Skeletal muscle cell (primary cell): ENCODE measurements at regions not wholly inside any gene's neighbourhood (a gene's known extent, or its start where the extent isn't known, plus 50 kb on each side); places are given as distances from the start of the nearest gene placed in this dataset.
"Not testable (repeated sequence)": the region's sequence is repeated elsewhere in the genome, so short reads cannot be mapped to it uniquely, and the experiment has no call there.

Experiments used
- DNase-seq: peaks from one replicate; pipeline ENCODE4 v3.0.0-alpha.2; 2010; ENCODE audit warnings: low read depth
- H3K4me3 ChIP-seq: 2 replicates; pipeline ENCODE4 v1.5.1; 2011; ENCODE audit warnings: low read depth, mild to moderate bottlenecking, control low read depth, low read length, moderate library complexity

DNA sequence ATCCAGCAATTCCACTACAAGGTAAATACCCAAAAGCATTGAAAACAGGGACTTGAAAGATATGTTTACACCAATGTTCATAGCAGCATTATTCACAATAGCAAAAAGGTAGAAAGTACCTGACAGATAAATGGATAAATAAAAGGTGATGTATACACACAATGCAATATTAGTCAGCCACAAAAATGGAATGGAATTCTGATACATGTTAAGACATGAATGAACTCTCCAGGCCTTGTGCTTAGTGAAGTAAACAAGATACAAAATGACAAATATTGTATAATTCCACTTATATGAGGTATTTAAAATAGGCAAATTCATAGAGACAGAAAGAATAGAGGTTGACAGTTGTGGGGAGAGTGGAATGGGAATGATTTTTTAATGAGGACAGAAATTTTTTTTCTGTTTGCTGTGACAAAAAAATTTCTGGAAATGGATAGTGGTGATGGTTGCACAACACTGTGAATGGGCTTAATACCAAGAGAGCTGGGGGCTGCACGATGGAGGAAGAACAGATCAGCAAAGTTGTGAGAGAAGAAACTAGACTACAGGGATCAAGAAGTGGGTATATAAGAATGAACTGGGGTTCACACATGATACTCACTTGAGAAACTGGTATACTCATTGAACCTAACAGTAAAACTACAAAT lies 137.2 kb downstream of the MZT1 start:
- DNase-seq = no peak
- no peak overlapping the region for H3K4me3 ChIP-seq

DNA sequence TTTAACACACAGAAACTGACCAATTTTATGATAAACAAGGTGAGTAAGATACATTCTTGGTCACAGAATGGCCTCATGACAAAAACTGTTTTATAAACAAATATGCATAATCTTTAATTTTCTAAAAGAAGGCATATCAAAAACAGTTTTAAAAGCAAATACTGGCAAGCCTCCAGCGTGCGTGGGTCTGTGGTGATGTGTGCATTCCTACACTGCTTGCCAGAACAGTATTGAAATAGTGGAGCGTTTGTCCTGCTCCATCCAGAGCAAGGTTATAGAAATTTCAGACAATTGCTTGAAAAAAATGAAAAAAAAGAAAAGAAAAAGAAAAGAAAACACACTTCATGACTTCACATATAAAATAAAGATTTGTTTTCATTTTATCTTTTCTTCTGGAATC lies 140.9 kb downstream of the MZT1 start:
- no peak for DNase-seq
- no peak overlapping the region for H3K4me3 ChIP-seq

DNA sequence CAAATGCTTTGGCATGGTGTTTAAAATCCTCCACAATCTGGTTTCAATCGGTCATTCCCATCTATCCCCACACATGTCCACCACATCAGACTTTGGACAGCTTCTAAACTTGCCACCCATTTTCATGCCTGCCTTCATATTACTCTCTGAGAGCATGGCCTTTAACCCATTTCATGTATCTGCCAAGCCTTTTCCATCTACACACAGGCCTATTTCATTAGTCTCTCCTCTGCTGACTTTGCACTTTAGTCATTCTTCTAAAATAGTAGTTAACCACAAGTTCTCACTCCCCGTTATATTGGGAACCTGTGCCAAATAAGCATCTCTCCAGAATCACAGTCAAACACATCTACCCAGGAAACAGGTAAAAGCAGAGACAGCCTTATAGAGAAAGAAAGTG lies 142.2 kb downstream of the MZT1 start:
- H3K4me3 ChIP-seq = no peak overlapping the region
- no peak for DNase-seq

DNA sequence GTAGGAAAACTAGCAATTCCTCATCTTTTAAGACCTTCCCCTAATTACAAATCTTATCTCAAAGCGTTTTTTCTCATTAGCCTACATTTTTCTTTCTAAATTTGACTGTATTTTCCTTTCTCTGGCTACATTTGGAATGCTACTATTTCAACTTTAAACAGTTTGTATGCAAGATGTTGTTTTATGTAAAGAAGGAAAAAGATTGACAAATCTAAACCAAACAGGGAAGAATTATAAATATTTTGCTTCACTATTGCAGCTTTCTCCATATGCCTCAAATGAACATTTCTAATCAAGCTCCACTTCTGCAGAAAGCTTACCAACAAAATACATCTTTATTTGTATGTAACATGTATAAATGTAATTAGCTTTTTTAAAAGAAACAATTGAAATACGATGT lies 156.2 kb downstream of the MZT1 start:
- no peak for DNase-seq
- no peak overlapping the region for H3K4me3 ChIP-seq

DNA sequence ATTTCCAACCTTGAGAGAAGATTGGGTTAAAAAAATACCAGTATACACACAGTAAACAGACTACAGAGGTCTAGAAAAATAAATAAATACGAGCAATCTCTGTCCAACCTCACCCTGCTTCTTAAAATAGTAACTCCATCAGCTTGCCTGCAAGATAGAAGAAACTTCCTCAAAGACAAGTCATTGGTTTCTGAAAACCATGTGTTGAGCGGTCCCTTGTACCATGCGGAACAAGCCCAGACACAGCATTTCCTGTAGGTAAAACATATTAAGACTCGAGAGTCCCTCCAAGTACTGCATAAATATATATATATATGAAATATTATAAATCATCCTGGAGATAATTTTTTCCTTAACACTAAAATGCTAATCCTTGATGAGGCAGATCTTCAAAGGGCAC lies 157.4 kb downstream of the MZT1 start:
- no peak overlapping the region for H3K4me3 ChIP-seq

DNA sequence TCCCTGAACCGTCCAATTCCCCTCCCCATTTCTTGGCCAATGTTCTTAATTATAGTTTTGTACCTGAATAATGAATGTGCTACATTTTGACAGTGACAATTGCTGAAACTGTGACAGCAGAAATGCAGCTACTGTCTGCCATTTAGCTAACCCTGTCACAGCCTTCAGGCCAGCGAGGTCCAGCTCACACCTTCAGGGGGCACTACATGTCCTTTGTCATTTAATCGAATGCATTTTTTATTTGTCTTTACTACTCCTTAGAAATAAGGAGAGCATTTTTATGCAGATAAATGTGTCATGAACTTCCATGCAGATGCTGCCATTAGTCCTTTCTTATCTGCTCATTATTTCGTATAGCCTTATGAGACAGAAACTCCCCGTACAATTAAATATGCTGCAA lies 159.9 kb downstream of the MZT1 start:
- no peak for DNase-seq
- no peak overlapping the region for H3K4me3 ChIP-seq

More for the DNA sequence above, 157.4 kb downstream of the MZT1 start:
- DNase-seq = no peak

DNA sequence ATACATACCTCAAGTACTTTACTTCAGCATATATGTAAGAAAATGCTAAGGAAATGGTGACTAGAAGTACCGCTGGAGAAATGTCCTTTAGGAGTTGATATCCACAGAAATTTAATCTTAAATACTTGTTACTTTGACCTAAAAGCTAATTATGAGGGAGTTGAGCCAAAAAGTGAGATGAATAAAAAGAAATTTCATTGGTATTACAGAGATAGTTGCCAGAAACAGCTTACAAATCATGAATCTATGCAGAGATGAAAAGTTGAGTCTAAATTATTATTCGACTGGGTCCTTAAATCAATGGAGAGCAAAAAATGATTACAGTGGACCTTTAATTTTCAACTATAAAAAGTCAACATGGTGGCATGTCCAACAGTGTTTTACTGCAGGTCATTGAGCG lies 160.9 kb downstream of the MZT1 start:
- DNase-seq = no peak
- H3K4me3 ChIP-seq = no peak overlapping the region

DNA sequence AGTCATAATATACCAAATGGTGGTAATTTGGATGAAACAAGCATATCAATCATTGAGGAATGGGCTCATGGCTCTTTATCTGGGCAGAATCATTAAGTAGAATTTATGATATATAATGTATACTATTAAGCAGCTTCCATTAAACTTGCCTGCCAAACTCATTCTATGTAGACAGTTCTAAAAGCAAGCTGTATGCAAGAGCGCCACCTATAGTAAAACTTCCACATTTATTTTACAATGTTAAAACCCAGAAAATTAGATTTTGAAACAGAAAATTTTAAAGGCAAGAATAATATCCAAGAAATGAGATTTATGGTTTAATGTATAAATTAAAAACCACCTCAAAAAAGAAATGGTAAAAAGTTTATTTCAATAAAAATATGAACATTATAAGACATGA lies 161.5 kb downstream of the MZT1 start:
- DNase-seq = no peak
- H3K4me3 ChIP-seq = no peak overlapping the region

DNA sequence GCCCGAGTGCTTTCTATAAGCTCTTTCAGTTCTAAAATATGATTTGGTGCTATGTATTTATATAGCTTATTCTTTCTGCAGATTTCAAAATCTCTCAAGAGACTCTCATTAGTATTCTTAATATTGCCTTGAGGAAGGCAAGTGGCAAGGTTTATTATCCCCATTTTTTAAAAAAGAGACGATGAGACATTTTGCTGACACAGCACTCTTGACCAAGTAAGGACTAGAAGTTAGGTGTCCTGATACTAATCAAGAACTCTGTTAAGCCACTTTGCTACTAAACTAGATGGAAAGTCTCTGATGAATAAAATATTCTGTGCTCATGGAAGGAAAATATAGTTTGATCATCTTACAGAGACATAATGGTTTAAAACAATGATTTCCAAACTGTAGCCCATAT lies 164.7 kb downstream of the MZT1 start:
- H3K4me3 ChIP-seq = no peak overlapping the region
- DNase-seq = no peak

DNA sequence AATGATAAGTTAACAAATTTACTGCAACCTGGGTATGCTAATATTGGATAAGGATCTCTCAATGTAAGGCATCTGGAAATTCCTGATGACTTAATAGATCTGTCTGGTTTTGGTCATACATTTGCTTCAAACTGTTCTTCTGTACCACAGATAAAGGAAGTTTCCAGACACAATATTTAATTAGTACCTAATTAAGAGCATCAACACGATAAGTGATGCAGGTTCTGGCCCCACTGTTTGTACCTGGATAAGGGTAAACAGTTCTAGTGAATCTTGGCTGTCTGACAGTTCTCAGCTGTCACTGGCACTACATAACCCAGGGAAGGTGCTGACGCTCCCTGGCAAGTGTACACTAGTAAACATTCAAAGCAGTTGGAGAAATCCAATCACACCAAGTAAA lies 165.6 kb downstream of the MZT1 start:
- DNase-seq = no peak
- H3K4me3 ChIP-seq = no peak overlapping the region

DNA sequence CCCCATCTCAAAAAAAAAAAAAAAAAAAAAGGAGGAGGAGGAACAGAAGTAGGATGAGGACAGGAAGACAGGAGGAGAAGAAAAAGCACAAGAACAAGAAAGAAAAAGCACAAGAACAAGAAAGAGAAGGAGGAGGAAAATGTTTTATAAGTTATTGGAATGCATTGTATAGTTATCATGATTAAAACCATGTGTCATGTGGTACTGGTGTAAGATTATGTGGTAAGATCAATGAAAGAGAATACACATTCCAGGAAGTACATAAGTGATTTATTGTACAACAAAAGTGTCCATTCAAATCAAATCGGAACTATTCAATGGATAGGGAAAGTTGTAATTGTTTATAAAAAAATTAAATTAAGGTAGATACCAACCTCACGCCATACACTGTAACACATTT lies 167.7 kb downstream of the MZT1 start:
- no peak overlapping the region for H3K4me3 ChIP-seq
- DNase-seq = no peak

DNA sequence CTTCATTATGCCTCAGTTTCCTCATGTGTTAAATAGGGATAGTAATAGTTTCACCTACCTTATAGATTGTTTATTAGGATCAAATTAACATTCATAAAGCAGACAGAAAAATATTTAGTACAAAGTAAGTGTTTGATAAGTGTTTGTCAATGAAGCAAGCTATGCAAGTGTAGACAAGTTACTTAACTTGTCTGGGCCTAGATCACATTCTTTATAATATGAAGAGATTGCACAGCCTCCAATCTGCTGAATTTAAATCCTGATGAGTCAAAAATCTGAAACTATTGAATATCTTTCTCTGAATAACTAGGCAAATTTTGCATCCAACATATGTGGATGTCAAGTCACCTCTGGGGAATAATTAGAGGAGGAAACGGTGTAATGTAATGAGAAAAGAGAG lies 170.5 kb downstream of the MZT1 start:
- no peak for DNase-seq
- H3K4me3 ChIP-seq = no peak overlapping the region

DNA sequence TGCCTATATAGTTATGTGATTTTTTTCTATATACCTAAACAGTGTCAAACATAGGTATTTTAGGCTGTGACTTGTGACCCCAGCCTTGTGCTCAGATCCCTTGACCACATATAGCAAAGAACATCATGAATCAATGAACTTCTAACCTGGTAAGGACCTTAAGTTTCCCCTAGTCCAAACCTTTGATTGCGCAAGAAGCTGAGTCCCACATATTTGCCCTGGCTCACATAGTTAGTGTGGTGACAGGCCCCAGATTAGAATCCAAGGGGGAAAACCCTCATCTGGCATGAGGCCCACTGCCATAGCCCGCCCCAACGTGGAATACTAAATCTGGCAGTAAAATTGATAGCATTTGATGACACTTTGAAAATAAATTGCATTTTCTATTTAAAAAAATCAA lies 171.8 kb downstream of the MZT1 start:
- H3K4me3 ChIP-seq = no peak overlapping the region
- DNase-seq = no peak

DNA sequence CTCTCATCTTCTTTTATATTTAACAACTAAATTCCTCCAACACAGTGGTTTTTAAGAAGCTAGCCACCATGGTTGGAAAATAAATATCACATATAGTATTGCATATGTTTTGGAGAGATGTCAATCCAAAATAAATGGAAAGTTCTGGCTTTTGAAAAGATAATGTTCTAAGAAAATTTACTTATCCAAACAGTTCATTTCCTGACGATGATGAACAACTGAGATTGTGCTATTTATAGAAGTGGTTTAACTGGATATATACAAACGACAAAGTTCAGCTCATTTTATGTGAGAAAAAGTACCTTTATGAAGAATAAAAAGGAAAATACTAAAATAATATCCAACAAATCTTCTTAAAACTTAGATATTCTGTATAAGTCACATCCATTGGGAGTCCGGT lies 174.7 kb downstream of the MZT1 start:
- no peak overlapping the region for H3K4me3 ChIP-seq
- no peak for DNase-seq

DNA sequence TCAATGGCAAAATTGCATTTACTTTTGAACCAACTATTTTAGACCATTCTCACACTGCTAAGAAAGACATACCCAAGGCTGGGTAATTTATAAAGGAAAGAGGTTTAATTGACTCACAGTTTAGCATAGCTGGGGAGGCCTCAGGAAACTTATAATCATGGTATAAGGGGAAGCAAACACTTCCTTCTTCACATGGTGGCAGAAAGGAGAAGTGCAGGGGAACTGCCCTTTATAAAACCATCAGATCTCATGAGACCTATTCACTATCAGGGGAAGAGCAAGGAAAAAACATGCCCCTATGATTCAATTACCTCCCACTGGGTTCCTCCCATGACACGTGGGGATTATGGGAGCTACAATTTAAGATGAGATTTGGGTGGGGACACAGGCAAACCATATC lies 181.5 kb downstream of the MZT1 start:
- H3K4me3 ChIP-seq, DNase-seq: not testable (repeated sequence)

DNA sequence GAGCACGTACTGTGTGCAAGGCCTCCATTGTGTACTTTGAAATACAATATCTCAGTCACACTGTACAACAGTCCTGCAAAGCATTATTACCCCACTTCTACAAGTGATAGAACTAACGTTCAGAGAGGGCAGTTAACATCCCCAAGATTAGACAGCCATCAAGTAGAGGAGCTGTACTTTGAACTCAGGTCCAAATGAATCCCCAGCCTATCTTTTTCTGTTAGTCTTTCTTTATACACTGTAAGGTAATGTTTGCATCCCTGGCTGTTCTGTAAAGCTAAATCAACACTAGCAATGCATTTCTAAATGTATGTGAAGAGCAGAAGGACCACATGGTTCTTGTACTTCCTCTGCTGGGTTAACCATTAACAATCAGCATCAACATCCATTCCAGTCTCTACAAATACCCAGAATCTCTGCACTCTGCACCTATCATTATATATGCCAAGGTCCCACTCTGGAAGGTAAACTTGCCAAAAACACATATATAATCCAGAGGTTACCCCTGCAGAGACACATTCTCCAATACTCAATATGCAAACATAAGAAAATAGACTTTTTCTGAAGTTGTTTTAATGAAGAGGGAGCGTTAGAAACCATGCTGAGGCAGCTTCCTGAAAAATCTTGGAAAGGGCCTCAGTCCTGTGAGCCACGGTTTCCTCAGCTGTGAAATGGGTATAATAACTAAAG lies 182.3 kb downstream of the MZT1 start:
- no peak for DNase-seq
- H3K4me3 ChIP-seq = no peak overlapping the region

DNA sequence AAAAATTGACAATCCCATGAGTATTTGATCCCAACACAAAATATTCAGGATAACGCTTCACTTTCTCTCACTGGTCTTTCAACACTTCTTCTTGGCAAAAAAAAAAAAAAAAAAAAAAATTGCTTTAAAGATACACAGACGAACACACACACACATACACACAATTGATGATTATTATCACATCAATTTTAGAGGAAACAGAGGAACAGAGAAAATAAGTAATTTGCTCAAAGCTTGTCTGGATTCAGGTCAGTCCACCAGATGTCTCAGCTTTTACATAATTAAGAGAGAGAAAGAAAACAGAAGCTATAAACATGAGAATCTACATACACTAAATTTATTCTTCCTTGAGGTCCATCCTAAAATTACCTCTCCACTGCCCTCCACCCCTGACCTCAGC lies 183.4 kb downstream of the MZT1 start:
- no peak overlapping the region for H3K4me3 ChIP-seq
- DNase-seq = no peak

DNA sequence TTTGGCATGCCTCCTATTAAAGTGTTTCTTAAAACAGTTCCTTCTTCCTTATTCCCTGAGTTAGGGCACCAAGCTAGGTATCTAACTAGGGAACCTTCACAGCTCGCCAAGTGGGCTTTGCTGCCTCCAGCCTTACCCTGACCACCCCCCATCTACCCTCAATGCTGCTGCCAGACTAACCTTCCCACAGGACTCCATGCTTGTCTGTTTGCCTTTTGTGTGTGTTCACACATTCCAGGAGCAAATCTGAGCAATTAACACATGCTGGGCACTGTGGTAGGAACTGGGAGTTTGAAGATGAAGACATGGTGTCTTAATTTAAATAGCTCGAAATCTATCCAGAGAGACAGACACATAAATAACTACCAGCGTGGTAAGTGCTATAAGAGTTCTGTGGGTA lies 185.2 kb downstream of the MZT1 start:
- DNase-seq = no peak
- H3K4me3 ChIP-seq = no peak overlapping the region

DNA sequence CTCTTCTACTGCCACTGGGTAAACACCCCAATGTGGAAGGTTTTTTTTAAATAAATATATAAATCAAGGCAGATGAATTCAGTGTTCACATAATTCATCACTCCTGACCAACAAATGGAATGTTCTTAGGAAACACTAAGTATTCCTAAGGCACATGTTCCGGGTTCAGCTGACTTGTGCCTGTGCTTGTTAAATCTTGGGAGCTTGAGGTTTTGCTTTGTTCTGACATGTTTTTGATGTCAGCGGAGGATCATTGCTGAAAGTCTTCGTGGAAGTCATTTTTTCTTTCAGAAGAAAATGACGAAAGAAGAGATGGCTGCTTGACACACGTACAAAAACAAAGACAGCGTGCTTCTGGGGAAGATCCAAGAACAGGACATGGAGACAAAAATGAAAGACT lies 185.8 kb downstream of the MZT1 start:
- DNase-seq = no peak
- H3K4me3 ChIP-seq = no peak overlapping the region

DNA sequence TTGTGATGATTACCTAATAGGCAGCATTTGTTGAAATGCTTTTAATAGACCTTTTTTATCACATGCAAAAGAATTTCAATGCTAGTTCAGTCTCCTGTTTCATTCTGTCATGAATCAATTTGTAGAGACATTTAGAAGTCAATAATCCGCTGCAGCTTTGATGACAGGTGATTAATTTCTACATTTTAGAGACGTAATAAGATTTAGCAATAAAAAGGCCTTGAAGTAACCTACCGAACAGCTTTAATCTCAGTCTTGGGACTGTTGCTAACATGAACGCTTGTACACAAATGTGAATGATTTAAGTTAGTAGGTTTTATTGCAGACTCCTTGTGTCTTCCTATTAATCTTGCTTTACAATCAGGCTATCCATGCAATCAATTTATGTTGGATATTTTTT lies 186.5 kb downstream of the MZT1 start:
- DNase-seq = no peak

DNA sequence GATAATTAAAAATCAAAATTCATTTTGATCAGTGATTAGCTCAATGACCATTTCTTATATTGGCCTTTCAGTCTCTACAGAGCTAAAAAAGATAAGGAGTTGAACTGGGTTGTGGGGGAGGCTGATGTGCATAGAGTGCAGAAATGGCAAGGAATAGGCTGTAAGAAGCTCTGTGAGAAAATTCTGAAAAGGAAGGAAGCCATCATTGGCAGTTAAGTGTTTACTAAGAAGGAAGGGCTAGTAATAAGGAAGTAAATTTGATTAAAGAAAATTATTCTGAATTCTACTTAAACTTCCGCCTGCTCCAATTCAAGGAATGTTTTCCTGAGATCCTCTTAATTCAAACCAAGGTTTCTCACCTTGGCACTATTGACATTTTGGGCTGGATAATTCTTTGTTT lies 187.5 kb downstream of the MZT1 start:
- DNase-seq = no peak
- no peak overlapping the region for H3K4me3 ChIP-seq

More for the DNA sequence above, 186.5 kb downstream of the MZT1 start:
- no peak overlapping the region for H3K4me3 ChIP-seq

DNA sequence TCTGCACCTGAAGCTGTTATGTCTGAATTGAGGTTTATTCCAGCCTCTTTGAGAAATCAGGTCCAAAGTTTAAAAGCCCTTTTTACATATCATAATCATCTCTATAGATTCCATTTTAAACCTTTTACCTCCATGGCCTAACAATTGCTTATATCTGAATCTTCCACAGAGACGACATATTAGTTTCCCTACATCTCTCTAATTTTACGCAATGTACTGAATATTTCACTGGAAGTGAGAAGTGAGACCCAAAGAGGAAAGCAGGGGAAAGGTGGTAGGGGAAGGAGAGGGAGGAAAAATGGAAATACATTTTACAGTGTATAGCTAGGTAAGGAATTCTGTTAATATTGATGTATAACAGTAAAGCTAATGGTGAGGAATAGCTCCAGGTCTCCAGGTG lies 189.6 kb downstream of the MZT1 start:
- no peak overlapping the region for H3K4me3 ChIP-seq
- DNase-seq = no peak
